ENCODE measurements at regions not wholly inside any gene's neighbourhood (a gene's known extent, or its start where the extent isn't known, plus 50 kb on each side); places are given as distances from the start of the nearest gene placed in this dataset.

DNA sequence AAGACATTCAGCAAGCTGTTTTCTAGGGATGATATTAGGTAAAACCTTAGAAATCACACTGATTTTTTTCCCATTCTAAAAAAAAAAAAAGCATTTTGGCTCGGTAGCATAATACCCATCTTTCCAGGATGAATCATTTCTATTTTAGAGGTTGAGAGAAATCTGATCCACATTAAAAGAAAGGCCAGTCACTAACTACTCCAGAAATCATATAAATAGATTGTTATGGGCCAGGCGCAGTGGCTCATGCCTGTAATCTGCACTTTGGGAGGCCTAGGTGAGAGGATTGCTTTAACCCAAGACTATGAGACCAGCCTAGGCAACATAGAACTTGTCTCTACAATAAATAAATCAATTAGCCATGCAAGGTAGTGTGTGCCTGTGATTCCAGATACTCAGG, 164.3 kb downstream of the BAMBI start (continued):
- TF ChIP-seq, protein P1, sequence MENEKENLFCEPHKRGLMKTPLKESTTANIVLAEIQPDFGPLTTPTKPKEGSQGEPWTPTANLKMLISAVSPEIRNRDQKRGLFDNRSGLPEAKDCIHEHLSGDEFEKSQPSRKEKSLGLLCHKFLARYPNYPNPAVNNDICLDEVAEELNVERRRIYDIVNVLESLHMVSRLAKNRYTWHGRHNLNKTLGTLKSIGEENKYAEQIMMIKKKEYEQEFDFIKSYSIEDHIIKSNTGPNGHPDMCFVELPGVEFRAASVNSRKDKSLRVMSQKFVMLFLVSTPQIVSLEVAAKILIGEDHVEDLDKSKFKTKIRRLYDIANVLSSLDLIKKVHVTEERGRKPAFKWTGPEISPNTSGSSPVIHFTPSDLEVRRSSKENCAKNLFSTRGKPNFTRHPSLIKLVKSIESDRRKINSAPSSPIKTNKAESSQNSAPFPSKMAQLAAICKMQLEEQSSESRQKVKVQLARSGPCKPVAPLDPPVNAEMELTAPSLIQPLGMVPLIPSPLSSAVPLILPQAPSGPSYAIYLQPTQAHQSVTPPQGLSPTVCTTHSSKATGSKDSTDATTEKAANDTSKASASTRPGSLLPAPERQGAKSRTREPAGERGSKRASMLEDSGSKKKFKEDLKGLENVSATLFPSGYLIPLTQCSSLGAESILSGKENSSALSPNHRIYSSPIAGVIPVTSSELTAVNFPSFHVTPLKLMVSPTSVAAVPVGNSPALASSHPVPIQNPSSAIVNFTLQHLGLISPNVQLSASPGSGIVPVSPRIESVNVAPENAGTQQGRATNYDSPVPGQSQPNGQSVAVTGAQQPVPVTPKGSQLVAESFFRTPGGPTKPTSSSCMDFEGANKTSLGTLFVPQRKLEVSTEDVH (IDR thresholded peaks at IDR 0.05; ENCODE audit: low read depth, partially characterized antibody), result no peak
- TF ChIP-seq BRCA1 (IDR thresholded peaks at IDR 0.05; ENCODE audit: low read depth, low read length), result no peak
- no peak for TF ChIP-seq MEF2A (IDR thresholded peaks at IDR 0.05; ENCODE audit: insufficient read depth, low read depth, low read length)
- TF ChIP-seq BHLHE40 (IDR thresholded peaks at IDR 0.05; ENCODE audit: borderline replicate concordance in 1 of 2, low read depth in 2 of 2, low read length in 1 of 2), result no peak
- no peak for TF ChIP-seq PAX5 (IDR thresholded peaks at IDR 0.05; ENCODE audit: borderline replicate concordance, low read depth, low read length)
- no peak for TF ChIP-seq BACH1 (IDR thresholded peaks at IDR 0.05; ENCODE audit: borderline replicate concordance)

DNA sequence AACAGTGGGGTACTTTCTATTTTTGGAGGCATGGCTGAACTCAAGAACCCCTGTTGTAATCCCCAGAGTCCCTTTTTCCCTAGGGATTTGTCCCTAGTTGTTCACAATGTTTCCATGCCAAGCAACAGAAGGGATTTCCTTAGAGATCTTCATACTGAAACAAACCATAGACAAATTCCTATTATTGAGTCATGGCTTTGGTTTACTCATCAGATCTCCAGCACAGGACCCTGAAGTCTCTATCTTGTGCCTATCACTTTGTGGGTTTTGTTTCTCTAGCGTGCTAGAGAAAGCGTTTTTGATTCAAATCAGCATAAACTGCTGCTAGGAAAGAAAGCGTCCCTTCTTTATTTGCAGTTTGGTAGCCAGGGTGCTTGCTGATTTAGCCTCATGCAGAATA, 165.0 kb downstream of the BAMBI start:
- Histone ChIP-seq H3K4me1 (ENCODE audit: control insufficient read depth, insufficient read depth, low read length) (no peaks in the 10 kb centered on the region), H3K36me3 (ENCODE audit: control insufficient read depth in 2 of 2, insufficient read depth in 2 of 2, low read length in 1 of 2) (no peaks in the 10 kb centered on the region), H3K79me2 (ENCODE audit: control insufficient read depth, insufficient read depth, low read length) (no peaks in the 10 kb centered on the region), H4K20me1 (ENCODE audit: control insufficient read depth, insufficient read depth) (no peaks in the 10 kb centered on the region), H3K9ac (ENCODE audit: control insufficient read depth, insufficient read depth, low read length) (no peak overlapping the region), H2AFZ (ENCODE audit: control insufficient read depth, low read depth, low read length) (no peak overlapping the region), H3K4me3 (no peak overlapping the region), H3K4me2 (ENCODE audit: control insufficient read depth, insufficient read depth) (no peak overlapping the region), H3K27ac (ENCODE audit: control insufficient read depth, insufficient read depth) (no peak overlapping the region), H3K27me3 (replicated peaks in 1 of 2; ENCODE audit: control insufficient read depth in 2 of 2, insufficient read depth in 2 of 2, low read length in 1 of 2) (no peaks in the 10 kb centered on the region), H3K9me3 (replicated peaks; ENCODE audit: control insufficient read depth, insufficient read depth, low read length) (no peaks in the 10 kb centered on the region; the same call in 2 of the 3 replicates)
- POLR2A ChIA-PET, result no interaction called here
- CTCF ChIA-PET, result no interaction called here
- in situ Hi-C loops (cut with MboI), result no loop called here
- BruUV-seq (replicated peaks), result no TSS peak
- RAD21 ChIA-PET (ENCODE audit: unreplicated experiment), result no interaction called here
- intact Hi-C loops (cut with micrococcal nuclease; ENCODE audit: unreplicated experiment), result no loop called here
- TF ChIP-seq, protein P2, sequence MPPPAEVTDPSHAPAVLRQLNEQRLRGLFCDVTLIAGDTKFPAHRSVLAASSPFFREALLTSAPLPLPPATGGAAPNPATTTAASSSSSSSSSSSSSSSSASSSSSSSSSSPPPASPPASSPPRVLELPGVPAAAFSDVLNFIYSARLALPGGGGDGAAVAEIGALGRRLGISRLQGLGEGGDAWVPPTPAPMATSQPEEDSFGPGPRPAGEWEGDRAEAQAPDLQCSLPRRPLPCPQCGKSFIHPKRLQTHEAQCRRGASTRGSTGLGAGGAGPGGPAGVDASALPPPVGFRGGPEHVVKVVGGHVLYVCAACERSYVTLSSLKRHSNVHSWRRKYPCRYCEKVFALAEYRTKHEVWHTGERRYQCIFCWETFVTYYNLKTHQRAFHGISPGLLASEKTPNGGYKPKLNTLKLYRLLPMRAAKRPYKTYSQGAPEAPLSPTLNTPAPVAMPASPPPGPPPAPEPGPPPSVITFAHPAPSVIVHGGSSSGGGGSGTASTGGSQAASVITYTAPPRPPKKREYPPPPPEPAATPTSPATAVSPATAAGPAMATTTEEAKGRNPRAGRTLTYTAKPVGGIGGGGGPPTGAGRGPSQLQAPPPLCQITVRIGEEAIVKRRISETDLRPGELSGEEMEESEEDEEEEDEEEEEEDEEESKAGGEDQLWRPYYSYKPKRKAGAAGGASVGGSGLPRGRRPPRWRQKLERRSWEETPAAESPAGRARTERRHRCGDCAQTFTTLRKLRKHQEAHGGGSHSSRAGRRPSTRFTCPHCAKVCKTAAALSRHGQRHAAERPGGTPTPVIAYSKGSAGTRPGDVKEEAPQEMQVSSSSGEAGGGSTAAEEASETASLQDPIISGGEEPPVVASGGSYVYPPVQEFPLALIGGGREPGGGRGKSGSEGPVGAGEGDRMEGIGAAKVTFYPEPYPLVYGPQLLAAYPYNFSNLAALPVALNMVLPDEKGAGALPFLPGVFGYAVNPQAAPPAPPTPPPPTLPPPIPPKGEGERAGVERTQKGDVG (CRISPR knock-in tag; IDR thresholded peaks at IDR 0.05), result no peak
- no peak for TF ChIP-seq PBX3 (IDR thresholded peaks at IDR 0.05; ENCODE audit: insufficient replicate concordance, low read depth, low read length)
- TF ChIP-seq CREB1 (IDR thresholded peaks at IDR 0.05; ENCODE audit: low read depth), result no peak
- TF ChIP-seq MEF2A (IDR thresholded peaks at IDR 0.05; ENCODE audit: insufficient read depth, low read depth, low read length), result no peak
- DNase-seq (ENCODE audit: low read depth, low spot score) (no peak), FAIRE-seq (no peak), ATAC-seq (no peak)
- 13% methylated on average over 3 of the region's 3 CpGs for WGBS (ENCODE audit: insufficient coverage, insufficient replicate concordance, low lambda C conversion rate, missing lambda C conversion rate)
- SMC1A ChIA-PET (ENCODE audit: uncharacterized antibody, unreplicated experiment), result no interaction called here

Data from GM12878 (cell line).